ENCODE measurements at regions not wholly inside any gene's neighbourhood (a gene's known extent, or its start where the extent isn't known, plus 50 kb on each side); places are given as distances from the start of the nearest gene placed in this dataset.

DNA sequence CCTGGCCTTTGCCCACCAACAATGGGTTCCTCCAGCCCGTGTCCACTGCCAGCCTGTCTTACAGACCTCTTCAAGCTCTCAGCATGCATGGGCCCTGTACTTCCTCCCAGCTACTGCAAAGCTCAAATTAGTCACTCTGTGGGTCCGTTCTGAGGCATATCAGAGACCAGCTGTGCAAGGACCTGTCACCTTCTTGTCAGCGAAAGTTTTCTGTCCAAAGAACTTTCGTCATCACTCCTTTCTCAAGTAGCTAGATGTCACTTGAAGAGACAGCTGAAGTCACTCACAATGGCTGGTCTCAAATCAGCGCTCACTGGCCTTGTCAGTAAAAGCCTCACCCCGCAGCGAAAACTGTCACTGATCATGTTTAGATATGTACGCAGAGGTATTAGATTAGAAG is 91.4 kb upstream of the DYNLRB2 start:
- Histone ChIP-seq H3K27ac (no peak overlapping the region), H3K4me1 (no peaks in the 10 kb centered on the region), H3K9me3 (no peaks in the 10 kb centered on the region), H3K36me3 (ENCODE audit: insufficient read depth in 1 of 2, low read depth in 1 of 2) (no peaks in the 10 kb centered on the region), H3K4me3 (no peak overlapping the region), H3K27me3 (ENCODE audit: insufficient read depth in 3 of 3, low read length in 2 of 3) (peaks cover 0 to 3% (median 0%) of the 10 kb centered on the region in 3 donors)
- no peak for TF ChIP-seq CTCF (IDR thresholded peaks at IDR 0.05)
- 75 to 79% (median 79%) methylated on average over 8 of the region's 8 CpGs for WGBS, 3 donors
- DNase-seq (no peak), ATAC-seq (no peak)
- intact Hi-C loops (cut with DNase I), result no loop called here

GRCh38 chr16:80447241-80447640 is 93.6 kb upstream of the DYNLRB2 start:
- intact Hi-C loops (cut with DNase I), result no loop called here
- Histone ChIP-seq H3K27me3 (ENCODE audit: insufficient read depth in 3 of 3, low read length in 2 of 3) (peaks cover 0 to 3% (median 0%) of the 10 kb centered on the region in 3 donors), H3K36me3 (ENCODE audit: insufficient read depth in 1 of 2, low read depth in 1 of 2) (no peaks in the 10 kb centered on the region), H3K9me3 (no peaks in the 10 kb centered on the region), H3K4me3 (no peak overlapping the region), H3K4me1 (no peaks in the 10 kb centered on the region), H3K27ac (no peak overlapping the region)
- ATAC-seq, result no peak
- no peak for DNase-seq
- TF ChIP-seq CTCF (IDR thresholded peaks at IDR 0.05), result no peak
- WGBS, 3 donors, result 76 to 85% (median 78%) methylated on average over 5 of the region's 5 CpGs

GRCh38 chr16:80442779-80443178 is 98.0 kb upstream of the DYNLRB2 start:
- 35 to 47% (median 39%) methylated on average over 5 of the region's 5 CpGs for WGBS, 3 donors
- Histone ChIP-seq H3K27me3 (ENCODE audit: insufficient read depth in 3 of 3, low read length in 2 of 3) (no peaks in the 10 kb centered on the region), H3K9me3 (no peaks in the 10 kb centered on the region), H3K4me3 (no peak overlapping the region), H3K27ac (no peak overlapping the region), H3K36me3 (ENCODE audit: insufficient read depth in 1 of 2, low read depth in 1 of 2) (no peaks in the 10 kb centered on the region), H3K4me1 (no peaks in the 10 kb centered on the region)
- no peak for ATAC-seq
- intact Hi-C loops (cut with DNase I), result no loop called here
- TF ChIP-seq CTCF (IDR thresholded peaks at IDR 0.05), result no peak
- no peak for DNase-seq

GRCh38 chr16:80441935-80442334 is 98.9 kb upstream of the DYNLRB2 start:
- DNase-seq (no peak), ATAC-seq (no peak)
- Histone ChIP-seq H3K9me3 (no peaks in the 10 kb centered on the region), H3K27ac (no peak overlapping the region), H3K27me3 (ENCODE audit: insufficient read depth in 3 of 3, low read length in 2 of 3) (peaks cover 0 to 2% (median 0%) of the 10 kb centered on the region in 3 donors), H3K4me3 (no peak overlapping the region), H3K4me1 (no peaks in the 10 kb centered on the region), H3K36me3 (ENCODE audit: insufficient read depth in 1 of 2, low read depth in 1 of 2) (no peaks in the 10 kb centered on the region)
- no peak for TF ChIP-seq CTCF (IDR thresholded peaks at IDR 0.05)
- WGBS, 3 donors, result 18 to 34% (median 31%) methylated on average over 1 of the region's 1 CpG
- intact Hi-C loops (cut with DNase I), result no loop called here

DNA sequence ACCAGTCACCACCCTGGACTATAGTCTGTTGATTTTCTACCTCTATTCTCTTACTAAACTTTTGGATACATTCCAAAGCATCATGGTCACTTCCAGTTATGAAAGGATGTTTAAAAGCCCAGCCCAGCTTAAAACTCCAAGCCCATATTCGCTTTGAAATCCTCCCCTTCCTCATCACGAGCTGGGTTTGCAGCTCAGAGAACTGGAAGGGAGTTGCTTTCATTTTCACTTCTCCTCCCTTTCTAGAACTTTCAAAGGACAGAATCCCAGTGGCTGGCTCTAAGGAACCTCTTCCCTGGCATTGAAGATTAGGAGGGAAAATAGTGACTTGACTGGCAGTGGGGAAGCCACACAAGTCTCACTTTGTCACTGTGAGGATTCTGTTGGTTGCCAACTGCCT is 100.1 kb upstream of the DYNLRB2 start:
- no peak overlapping the region for H3K4me3 ChIP-seq

More for the DNA sequence above, 100.1 kb upstream of the DYNLRB2 start:
- no peak for TF ChIP-seq CTCF (IDR thresholded peaks at IDR 0.05)
- H3K27me3 ChIP-seq (ENCODE audit: insufficient read depth in 3 of 3, low read length in 2 of 3), result peaks cover 0 to 2% (median 0%) of the 10 kb centered on the region in 3 donors
- intact Hi-C loops (cut with DNase I), result no loop called here
- H3K9me3 ChIP-seq, result no peaks in the 10 kb centered on the region
- ATAC-seq, result no peak
- no peaks in the 10 kb centered on the region for H3K4me1 ChIP-seq
- 44 to 59% (median 58%) methylated on average over 2 of the region's 2 CpGs for WGBS, 3 donors
- H3K27ac ChIP-seq, result no peak overlapping the region
- DNase-seq, result no peak
- no peaks in the 10 kb centered on the region for H3K36me3 ChIP-seq (ENCODE audit: insufficient read depth in 1 of 2, low read depth in 1 of 2)
